ENCODE measurements at regions not wholly inside any gene's neighbourhood (a gene's known extent, or its start where the extent isn't known, plus 50 kb on each side); places are given as distances from the start of the nearest gene placed in this dataset.

- Histone ChIP-seq H3K4me3 (no peak overlapping the region), H3K27me3 (no peaks in the 10 kb centered on the region), H3K9me3 (peaks cover 0 to 2% (median under 1%) of the 10 kb centered on the region in 4 donors), H3K27ac (no peak overlapping the region), H3K36me3 (no peaks in the 10 kb centered on the region), H3K4me1 (peaks cover 0 to 10% (median 0%) of the 10 kb centered on the region in 4 donors)
- 86 to 88% methylated on average over 7 of the region's 7 CpGs for WGBS, 2 donors
- intact Hi-C loops (cut with DNase I): no loop called here
- no peak for DNase-seq
- TF ChIP-seq POLR2A (IDR thresholded peaks at IDR 0.05) (no peak), POLR2AphosphoS5 (IDR thresholded peaks at IDR 0.05) (no peak)
Measured at GRCh38 chr7:134391223-134391622, 67.7 kb downstream of the AKR1B1 start.

- no peak overlapping the region for H3K27ac ChIP-seq
- intact Hi-C loops (cut with DNase I): no loop called here
- peaks cover 0 to 5% (median 3%) of the 10 kb centered on the region in 4 donors for H3K9me3 ChIP-seq
- TF ChIP-seq EP300 (IDR thresholded peaks at IDR 0.05): no peak
- TF ChIP-seq POLR2A (IDR thresholded peaks at IDR 0.05): no peak
- no peak for TF ChIP-seq CTCF (IDR thresholded peaks at IDR 0.05)
- no peak for TF ChIP-seq POLR2AphosphoS5 (IDR thresholded peaks at IDR 0.05)
- DNase-seq: no peak
- H3K27me3 ChIP-seq: no peaks in the 10 kb centered on the region
- H3K4me3 ChIP-seq: no peak overlapping the region
- H3K4me1 ChIP-seq: peaks cover 0 to 10% (median 0%) of the 10 kb centered on the region in 4 donors
- WGBS, 2 donors: 79 to 85% methylated on average over 6 of the region's 6 CpGs
- no peaks in the 10 kb centered on the region for H3K36me3 ChIP-seq
Measured at GRCh38 chr7:134388336-134389019, 70.4 kb downstream of the AKR1B1 start.

- Histone ChIP-seq H3K27ac (no peak overlapping the region), H3K9me3 (no peaks in the 10 kb centered on the region), H3K4me1 (no peaks in the 10 kb centered on the region), H3K27me3 (no peaks in the 10 kb centered on the region), H3K4me3 (no peak overlapping the region), H3K36me3 (no peaks in the 10 kb centered on the region)
- DNase-seq: no peak
- TF ChIP-seq EP300 (IDR thresholded peaks at IDR 0.05) (no peak), CTCF (IDR thresholded peaks at IDR 0.05) (no peak), POLR2A (IDR thresholded peaks at IDR 0.05) (no peak)
- intact Hi-C loops (cut with DNase I): no loop called here
- WGBS, 2 donors: 90 to 93% methylated on average over 7 of the region's 7 CpGs
Measured at GRCh38 chr7:134378562-134378961, 61.8 kb upstream of the SLC35B4 start.

GRCh38 chr7:134376693-134377092 is 60.0 kb upstream of the SLC35B4 start:
- Histone ChIP-seq H3K36me3 (no peaks in the 10 kb centered on the region), H3K4me3 (no peak overlapping the region), H3K27me3 (peaks cover 0 to 4% (median 0%) of the 10 kb centered on the region in 3 donors), H3K4me1 (no peaks in the 10 kb centered on the region), H3K27ac (no peak overlapping the region), H3K9me3 (no peaks in the 10 kb centered on the region)
- intact Hi-C loops (cut with DNase I): no loop called here
- no peak for TF ChIP-seq CTCF (IDR thresholded peaks at IDR 0.05)
- no peak for TF ChIP-seq POLR2AphosphoS5 (IDR thresholded peaks at IDR 0.05)
- TF ChIP-seq POLR2A (IDR thresholded peaks at IDR 0.05): no peak
- no peak for TF ChIP-seq EP300 (IDR thresholded peaks at IDR 0.05)
- DNase-seq: no peak

GRCh38 chr7:134375206-134375605 is 58.5 kb upstream of the SLC35B4 start:
- intact Hi-C loops (cut with DNase I): no loop called here
- Histone ChIP-seq H3K27me3 (peaks cover 0 to 4% (median 0%) of the 10 kb centered on the region in 3 donors), H3K36me3 (no peaks in the 10 kb centered on the region), H3K4me3 (no peak overlapping the region), H3K27ac (no peak overlapping the region), H3K9me3 (no peaks in the 10 kb centered on the region), H3K4me1 (no peaks in the 10 kb centered on the region)
- TF ChIP-seq POLR2A (IDR thresholded peaks at IDR 0.05): no peak
- TF ChIP-seq EP300 (IDR thresholded peaks at IDR 0.05): no peak
- TF ChIP-seq POLR2AphosphoS5 (IDR thresholded peaks at IDR 0.05): no peak
- TF ChIP-seq CTCF (IDR thresholded peaks at IDR 0.05): no peak
- WGBS, 2 donors: 94 to 96% methylated on average over 5 of the region's 5 CpGs
- DNase-seq: no peak

All from sigmoid colon (tissue), 6 donors.